Neutrophil (primary cell): ENCODE measurements at regions not wholly inside any gene's neighbourhood (a gene's known extent, or its start where the extent isn't known, plus 50 kb on each side); places are given as distances from the start of the nearest gene placed in this dataset.

Experiments
- H3K27ac ChIP-seq: fragments of 200-600 bp; sonication (generic); 2 replicates; pipeline ENCODE4 v1.5.1; 2016; ENCODE audit warnings: mild to moderate bottlenecking, moderate library complexity
- H3K27me3 ChIP-seq: fragments of 200-600 bp; sonication (generic); 2 replicates; pipeline ENCODE4 v1.6.0; 2016; ENCODE audit warnings: mild to moderate bottlenecking
- H3K36me3 ChIP-seq: fragments of 200-600 bp; sonication (generic); 2 replicates; pipeline ENCODE4 v1.5.1; 2017
- H3K4me1 ChIP-seq, 2 experiments: fragments of 200-600 bp in 1 of 2; sonication (generic) in 1 of 2; 1 replicate in 1 of 2; 2 replicates in 1 of 2; pipeline versions ENCODE4 v1.5.1 to v1.6.1; 2013 to 2016; ENCODE audit warnings: low read depth in 1 of 2, low read length in 1 of 2, mild to moderate bottlenecking in 1 of 2, moderate library complexity in 1 of 2; ENCODE audit not compliant: control insufficient read depth in 1 of 2, insufficient read depth in 1 of 2
- H3K4me3 ChIP-seq, 2 experiments: fragments of 200-600 bp in 1 of 2; sonication (generic) in 1 of 2; 1 replicate in 1 of 2; 2 replicates in 1 of 2; pipeline ENCODE4 v1.5.1; 2013 to 2016; ENCODE audit warnings: low read depth in 1 of 2, low read length in 1 of 2, mild to moderate bottlenecking in 1 of 2, moderate library complexity in 1 of 2
- H3K9me3 ChIP-seq: fragments of 200-600 bp; sonication (generic); 2 replicates; pipeline ENCODE4 v1.5.1; 2016
- TF ChIP-seq, protein P1 (sequence below): fragments of 200-600 bp; sonication (generic); IDR thresholded peaks from 2 replicates; pipeline ENCODE4 v1.5.1; 2016; ENCODE audit warnings: antibody characterized with exemption

DNA sequence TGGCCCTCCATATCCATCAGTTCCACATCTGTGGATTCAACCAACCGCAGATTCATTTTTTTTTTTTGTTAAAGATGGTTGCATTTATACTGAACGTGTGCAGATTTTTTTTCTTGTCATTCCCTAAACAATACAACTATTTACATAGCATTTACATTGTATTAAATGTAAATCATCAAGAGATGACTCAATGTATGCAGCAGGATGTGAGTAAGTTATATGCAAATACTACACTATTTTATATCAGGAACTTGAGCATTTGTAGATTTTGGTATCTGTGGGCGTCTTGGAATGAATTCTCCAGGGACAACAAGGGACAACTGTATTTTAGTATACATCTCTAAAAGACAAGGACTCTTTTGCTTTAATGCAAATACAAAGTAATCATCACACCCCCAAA, 299.2 kb upstream of the ZNF608 start:
- H3K27me3 ChIP-seq = no peaks in the 10 kb centered on the region
- no peaks in the 10 kb centered on the region for H3K9me3 ChIP-seq
- no peak overlapping the region for H3K4me3 ChIP-seq
- TF ChIP-seq, protein P1, sequence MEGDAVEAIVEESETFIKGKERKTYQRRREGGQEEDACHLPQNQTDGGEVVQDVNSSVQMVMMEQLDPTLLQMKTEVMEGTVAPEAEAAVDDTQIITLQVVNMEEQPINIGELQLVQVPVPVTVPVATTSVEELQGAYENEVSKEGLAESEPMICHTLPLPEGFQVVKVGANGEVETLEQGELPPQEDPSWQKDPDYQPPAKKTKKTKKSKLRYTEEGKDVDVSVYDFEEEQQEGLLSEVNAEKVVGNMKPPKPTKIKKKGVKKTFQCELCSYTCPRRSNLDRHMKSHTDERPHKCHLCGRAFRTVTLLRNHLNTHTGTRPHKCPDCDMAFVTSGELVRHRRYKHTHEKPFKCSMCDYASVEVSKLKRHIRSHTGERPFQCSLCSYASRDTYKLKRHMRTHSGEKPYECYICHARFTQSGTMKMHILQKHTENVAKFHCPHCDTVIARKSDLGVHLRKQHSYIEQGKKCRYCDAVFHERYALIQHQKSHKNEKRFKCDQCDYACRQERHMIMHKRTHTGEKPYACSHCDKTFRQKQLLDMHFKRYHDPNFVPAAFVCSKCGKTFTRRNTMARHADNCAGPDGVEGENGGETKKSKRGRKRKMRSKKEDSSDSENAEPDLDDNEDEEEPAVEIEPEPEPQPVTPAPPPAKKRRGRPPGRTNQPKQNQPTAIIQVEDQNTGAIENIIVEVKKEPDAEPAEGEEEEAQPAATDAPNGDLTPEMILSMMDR = no peak
- H3K4me1 ChIP-seq = no peaks in the 10 kb centered on the region
- H3K36me3 ChIP-seq = no peaks in the 10 kb centered on the region
- H3K27ac ChIP-seq = no peak overlapping the region

DNA sequence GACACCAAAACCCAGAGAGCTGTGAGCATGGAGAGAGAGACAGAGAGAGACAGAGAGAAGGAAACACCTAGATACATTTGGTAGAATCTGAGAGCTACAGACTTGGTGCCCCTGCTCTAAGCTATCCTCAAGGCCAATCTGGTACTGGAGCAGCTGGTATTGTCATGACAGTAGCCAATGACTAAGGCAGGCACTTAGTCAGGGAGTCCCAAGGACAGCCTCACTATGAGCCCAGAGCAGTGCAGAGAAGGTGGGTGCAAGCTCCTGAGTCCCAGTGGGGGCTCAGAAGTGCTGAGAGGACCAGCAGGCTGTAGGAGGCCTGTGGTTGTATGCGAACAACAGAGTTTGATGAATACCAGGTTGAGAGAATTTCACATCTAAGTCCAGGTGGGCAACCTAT, 300.4 kb upstream of the ZNF608 start:
- no peaks in the 10 kb centered on the region for H3K36me3 ChIP-seq
- H3K4me1 ChIP-seq = no peaks in the 10 kb centered on the region
- TF ChIP-seq, protein P1 = no peak
- no peaks in the 10 kb centered on the region for H3K27me3 ChIP-seq
- no peak overlapping the region for H3K27ac ChIP-seq
- no peaks in the 10 kb centered on the region for H3K9me3 ChIP-seq
- no peak overlapping the region for H3K4me3 ChIP-seq

DNA sequence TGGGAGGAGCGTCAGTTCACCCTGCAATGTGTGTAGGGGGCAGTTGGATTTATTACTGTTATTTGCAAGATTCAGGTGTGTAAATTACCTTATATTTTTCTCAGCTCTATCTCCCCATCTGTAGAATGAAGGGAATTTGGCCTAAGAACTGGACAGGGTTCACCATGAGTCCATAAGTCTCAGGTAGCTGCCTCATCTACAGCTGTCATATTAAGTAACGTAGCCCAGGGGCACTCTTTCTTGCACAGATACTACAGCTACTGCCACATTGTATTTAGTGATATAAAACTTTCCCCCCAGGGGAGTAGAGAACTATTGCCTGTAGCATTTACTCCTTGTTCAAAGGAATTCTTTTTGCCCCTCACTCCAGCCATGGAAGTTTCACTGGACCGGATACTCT, 301.4 kb upstream of the ZNF608 start:
- no peak overlapping the region for H3K4me3 ChIP-seq
- H3K36me3 ChIP-seq = no peaks in the 10 kb centered on the region
- H3K4me1 ChIP-seq = no peaks in the 10 kb centered on the region
- H3K27ac ChIP-seq = no peak overlapping the region
- TF ChIP-seq, protein P1 = no peak
- no peaks in the 10 kb centered on the region for H3K9me3 ChIP-seq
- H3K27me3 ChIP-seq = no peaks in the 10 kb centered on the region

DNA sequence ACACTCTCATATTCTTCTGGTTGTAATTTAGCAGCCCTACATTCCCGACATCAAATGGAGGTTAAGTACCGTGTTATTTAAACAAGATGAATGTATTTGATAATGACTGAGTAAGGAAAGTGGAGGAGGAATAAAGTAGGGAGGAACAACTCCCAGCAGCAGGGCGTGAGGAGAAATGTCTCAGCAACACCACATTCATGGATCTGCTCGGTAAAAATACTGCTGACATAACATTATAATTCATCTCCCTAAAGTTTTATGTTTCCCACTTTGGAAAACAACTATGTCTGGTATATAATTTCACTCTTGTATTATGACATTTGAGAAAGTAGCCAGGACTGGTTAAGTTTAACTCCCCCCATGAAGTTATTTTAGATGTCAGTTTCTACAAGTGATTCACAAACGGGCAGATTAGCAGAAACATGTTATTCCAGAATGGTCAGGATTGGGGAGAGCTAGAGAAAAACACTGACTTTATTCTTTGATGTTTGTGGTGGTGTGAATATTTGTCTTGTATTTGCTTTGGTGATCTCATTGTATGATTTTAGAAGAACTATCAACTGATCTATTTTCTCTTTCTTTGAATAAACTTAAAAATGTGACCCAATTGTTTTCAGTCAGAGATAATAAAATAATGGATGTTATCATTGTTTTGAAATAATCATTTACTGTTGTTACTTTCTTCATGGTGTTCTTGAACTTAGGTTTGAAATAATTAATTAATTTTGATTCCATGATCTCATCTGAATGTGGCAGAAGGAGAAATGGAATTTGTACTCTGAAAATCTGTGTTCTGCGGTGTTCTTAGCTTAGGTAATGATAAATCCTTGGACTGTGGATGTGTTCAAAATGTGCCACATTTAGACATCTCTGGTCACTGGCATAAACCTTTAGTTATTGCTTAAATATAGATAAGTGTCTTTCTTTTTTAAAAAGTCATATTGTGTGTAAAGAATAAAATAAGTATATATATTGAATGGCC, 303.6 kb upstream of the ZNF608 start:
- Histone ChIP-seq H3K9me3 (no peaks in the 10 kb centered on the region), H3K36me3 (no peaks in the 10 kb centered on the region), H3K4me3 (no peak overlapping the region), H3K27me3 (no peaks in the 10 kb centered on the region), H3K4me1 (no peaks in the 10 kb centered on the region), H3K27ac (no peak overlapping the region)
- TF ChIP-seq, protein P1 = no peak

DNA sequence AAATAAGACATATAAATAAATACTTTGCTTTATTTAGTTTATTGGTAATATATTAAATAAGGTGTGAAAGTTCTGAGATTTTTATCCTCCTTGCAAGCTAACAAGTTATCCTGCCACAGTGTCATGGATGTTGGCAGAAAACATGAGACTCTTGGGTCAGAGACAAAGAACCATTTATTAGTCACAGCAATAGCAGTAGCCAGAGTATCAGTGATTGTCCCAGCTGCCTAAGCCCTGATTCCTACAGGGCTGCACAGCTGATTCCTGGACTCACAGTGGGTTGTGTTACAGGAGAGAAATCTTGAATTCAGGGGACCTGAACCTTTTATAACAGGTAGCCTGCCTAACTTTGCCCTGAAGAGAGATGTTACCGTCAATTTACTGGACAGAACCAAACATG, 304.5 kb upstream of the ZNF608 start:
- Histone ChIP-seq H3K27me3 (no peaks in the 10 kb centered on the region), H3K36me3 (no peaks in the 10 kb centered on the region), H3K9me3 (no peaks in the 10 kb centered on the region), H3K4me3 (no peak overlapping the region), H3K27ac (no peak overlapping the region), H3K4me1 (no peaks in the 10 kb centered on the region)
- TF ChIP-seq, protein P1 = no peak
